DMS 273 (cell line): ENCODE measurements at regions not wholly inside any gene's neighbourhood (a gene's known extent, or its start where the extent isn't known, plus 50 kb on each side); places are given as distances from the start of the nearest gene placed in this dataset.
A peak's percentile ranks its signal among the peaks of the same experiment; 100 is the strongest.
"Not testable (repeated sequence)": the region's sequence is repeated elsewhere in the genome, so short reads cannot be mapped to it uniquely, and the experiment has no call there.

ENCODE experiments used
- DNase-seq: peaks from one replicate; lab custom pipeline; 2025; ENCODE audit not compliant: unreplicated experiment; lab: John Stamatoyannopoulos, UW

GRCh38 chr3:188972310-188972709, 199.5 kb upstream of the TPRG1 start:
- no peak for DNase-seq

- no peak for DNase-seq
Measured at GRCh38 chr3:188974856-188975599, 196.7 kb upstream of the TPRG1 start.

- peak; percentile 60 for DNase-seq
Measured at GRCh38 chr3:188975600-188976314, 196.0 kb upstream of the TPRG1 start.

GRCh38 chr3:188976407-188976806, 195.4 kb upstream of the TPRG1 start:
- no peak for DNase-seq

GRCh38 chr3:188978421-188979171, 193.2 kb upstream of the TPRG1 start:
- peak; percentile 16 for DNase-seq

GRCh38 chr3:188979248-188979647, 192.5 kb upstream of the TPRG1 start:
- DNase-seq, result peak; percentile 16

GRCh38 chr3:188979669-188980310, 192.0 kb upstream of the TPRG1 start:
- peak; percentile 46 for DNase-seq

GRCh38 chr3:188993181-188993580, 178.6 kb upstream of the TPRG1 start:
- no peak for DNase-seq

- DNase-seq, result no peak
Measured at GRCh38 chr3:189001559-189001958, 170.2 kb upstream of the TPRG1 start.

- DNase-seq, result no peak
Measured at GRCh38 chr3:189003410-189003809, 168.4 kb upstream of the TPRG1 start.

GRCh38 chr3:189013224-189013888, 158.4 kb upstream of the TPRG1 start:
- no peak for DNase-seq

GRCh38 chr3:189014526-189014925, 157.2 kb upstream of the TPRG1 start:
- no peak for DNase-seq

- not testable (repeated sequence) for DNase-seq
Measured at GRCh38 chr3:189022576-189023466, 148.9 kb upstream of the TPRG1 start.

- no peak for DNase-seq
Measured at GRCh38 chr3:189025866-189026265, 145.9 kb upstream of the TPRG1 start.

- DNase-seq, result no peak
Measured at GRCh38 chr3:189027626-189028155, 144.1 kb upstream of the TPRG1 start.

GRCh38 chr3:189038773-189039745, 132.7 kb upstream of the TPRG1 start:
- peak; percentile 44 for DNase-seq

GRCh38 chr3:189040656-189041335, 131.0 kb upstream of the TPRG1 start:
- DNase-seq, result no peak
